GM21723 (cell line): ENCODE measurements at regions not wholly inside any gene's neighbourhood (a gene's known extent, or its start where the extent isn't known, plus 50 kb on each side); places are given as distances from the start of the nearest gene placed in this dataset.
"Not testable (repeated sequence)": the region's sequence is repeated elsewhere in the genome, so short reads cannot be mapped to it uniquely, and the experiment has no call there.

Experiments used
- ATAC-seq: cut with Tn5 transposase; IDR thresholded peaks from one replicate; pipeline ENCODE4 v1.9.1; 2021; ENCODE audit warnings: mild to moderate bottlenecking, moderate library complexity; ENCODE audit not compliant: unreplicated experiment

DNA sequence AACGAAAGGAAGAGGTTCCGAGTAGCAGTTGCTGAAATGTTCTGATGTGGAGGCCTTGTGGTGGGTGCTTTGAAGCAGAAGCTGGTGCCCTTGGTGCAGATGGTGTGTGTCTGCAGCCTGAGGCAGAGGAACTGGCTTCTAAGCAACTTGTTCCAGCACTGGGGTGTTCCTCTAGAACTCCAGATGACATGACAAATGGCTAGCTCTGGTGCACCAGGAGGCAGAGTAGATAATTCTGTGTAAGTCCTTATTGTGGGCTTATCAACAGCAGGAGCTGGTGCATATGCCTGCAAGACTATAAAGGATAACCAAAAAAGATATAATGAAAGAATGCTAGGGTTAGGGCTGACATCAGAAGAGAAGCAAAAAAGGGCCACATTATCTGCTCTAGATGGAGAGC is 76.5 kb downstream of the ARL5B start:
- ATAC-seq, result no peak

DNA sequence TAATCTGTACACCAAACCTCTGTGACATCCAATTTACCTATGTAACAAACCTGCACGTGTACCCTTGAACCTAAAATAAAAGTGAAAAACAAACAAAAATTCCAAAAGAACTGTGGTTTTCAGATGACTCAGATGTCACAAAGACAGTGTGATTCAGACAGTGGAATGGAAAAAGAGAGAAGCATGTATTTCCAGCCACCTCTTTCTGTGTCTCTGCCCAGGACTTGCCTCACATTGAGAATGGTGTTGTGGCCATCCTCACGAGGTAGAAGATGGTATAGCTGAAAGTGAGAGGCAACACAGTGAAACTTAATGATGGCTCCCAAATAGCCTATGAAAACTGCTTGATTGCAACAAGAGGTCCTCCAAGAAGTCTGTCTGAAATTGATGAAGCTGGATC is 78.0 kb downstream of the ARL5B start:
- no peak for ATAC-seq

DNA sequence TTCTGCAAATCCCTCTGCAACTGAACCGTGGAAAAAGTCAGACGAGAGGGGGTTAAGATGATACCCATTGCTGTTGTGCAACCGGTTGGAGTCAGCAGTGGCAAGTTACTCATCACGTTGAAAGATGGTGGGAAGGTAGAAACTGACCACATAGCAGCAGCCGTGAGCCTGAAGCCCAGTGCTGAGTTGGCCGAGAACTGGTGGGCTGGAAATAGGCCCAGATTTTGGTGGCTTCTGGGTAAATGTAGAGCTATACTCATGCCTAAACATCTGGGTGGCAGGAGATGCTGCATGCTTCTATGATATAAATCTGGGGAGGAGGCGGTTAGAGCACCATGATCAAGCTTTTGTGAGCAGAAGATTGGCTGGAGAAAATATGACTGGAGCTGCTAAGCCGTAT is 78.6 kb downstream of the ARL5B start:
- no peak for ATAC-seq

DNA sequence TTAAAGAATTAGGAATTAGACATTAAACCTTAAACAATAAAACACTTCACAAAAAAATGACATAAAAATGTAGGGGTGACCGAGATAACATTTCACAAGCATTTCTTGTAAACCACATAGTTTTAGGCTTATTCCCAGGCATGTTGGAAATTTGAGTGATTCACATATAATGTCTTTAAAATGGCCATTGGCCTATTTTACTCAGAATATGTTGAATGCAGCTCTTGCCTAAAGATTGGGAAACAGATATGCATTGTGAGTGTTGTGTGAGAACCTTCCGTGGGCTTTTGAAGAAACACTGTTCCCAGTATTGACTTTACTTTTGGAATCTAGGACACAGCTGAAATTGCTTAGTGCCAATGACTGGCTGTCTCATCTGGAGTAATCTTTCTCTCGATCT is 79.6 kb downstream of the ARL5B start:
- ATAC-seq, result no peak

DNA sequence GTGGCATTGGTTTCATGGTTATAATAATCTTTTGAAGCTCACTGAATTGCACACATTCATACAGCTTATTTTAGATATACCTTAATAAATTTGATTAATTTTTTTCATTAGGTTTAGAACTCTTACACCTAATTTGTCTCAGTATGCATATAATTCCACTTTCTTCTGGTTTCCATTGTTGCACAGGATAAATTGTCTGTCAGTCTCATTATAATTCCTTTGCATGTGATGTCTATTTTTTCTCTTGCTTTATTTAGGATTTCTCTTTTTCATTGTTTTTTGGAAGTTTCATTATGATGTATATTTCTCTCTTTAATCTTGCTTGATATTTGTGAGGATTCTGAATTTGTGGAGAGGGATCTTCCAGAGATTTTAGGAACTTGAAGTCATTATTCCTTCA is 84.7 kb downstream of the ARL5B start:
- no peak for ATAC-seq

DNA sequence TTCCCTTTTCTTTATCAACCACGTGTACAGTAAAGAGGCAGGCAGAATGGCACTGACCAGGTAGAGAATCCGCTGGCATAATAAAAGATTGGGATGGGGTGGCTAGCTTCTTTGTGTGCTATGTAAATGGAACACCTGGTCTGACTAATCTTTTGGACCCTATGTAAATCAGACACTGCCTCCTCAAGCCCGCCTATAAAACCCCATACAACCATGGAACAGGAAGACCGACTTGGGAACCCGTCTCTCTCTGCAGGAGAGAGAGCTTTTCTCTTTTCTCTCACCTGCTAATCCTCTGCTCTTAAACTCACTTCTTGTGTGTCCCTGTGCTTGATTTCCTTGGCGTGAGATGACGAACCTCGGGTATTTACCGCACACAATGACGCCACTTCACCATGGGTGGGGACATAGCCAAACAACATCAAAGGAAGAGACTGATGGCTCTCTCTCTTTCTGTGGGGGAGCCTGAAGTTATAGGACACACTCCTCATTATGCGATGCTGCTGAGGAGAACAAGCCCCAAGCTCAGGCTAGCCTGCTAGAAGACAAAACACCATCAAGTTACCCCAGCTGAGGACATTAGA is 94.2 kb downstream of the ARL5B start:
- ATAC-seq, result no peak

DNA sequence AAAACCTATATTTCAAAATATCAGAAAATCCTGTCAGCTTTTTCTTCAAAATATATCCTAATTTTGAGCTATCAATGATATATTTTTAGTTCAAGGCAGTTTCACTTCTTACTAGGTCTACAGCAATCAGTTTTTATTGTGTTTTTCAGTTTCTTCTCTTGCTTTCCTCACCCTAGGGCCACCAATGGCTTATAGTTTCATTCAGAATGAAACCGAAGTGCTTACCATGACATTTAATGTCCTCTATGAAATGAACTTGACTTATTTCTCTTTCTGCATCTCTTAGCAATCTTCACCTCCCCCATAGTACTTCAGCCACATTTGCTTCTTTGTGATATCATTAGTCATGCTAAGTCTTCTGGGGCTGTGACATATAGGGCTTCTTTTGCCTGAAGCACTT is 100.3 kb downstream of the ARL5B start:
- ATAC-seq, result peak; percentile 76

DNA sequence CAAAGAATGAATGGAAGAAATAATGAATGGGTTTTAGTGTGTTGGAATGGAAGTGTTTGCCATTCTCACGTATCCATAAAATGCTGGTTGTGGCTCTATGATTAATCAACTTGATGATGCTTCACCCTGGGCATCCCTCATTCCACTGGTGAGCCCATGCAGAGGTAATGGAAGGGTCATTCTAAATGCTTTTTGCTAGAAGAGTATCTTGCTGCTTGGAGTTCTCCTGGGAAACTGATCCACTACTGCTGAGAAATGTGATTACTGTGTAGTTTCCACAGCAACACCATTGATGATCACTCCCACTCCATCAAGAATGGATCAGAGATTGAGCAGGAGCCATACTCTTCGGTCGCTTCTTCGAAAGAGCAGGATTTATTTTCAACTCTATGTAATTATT is 101.6 kb downstream of the ARL5B start:
- ATAC-seq, result no peak

DNA sequence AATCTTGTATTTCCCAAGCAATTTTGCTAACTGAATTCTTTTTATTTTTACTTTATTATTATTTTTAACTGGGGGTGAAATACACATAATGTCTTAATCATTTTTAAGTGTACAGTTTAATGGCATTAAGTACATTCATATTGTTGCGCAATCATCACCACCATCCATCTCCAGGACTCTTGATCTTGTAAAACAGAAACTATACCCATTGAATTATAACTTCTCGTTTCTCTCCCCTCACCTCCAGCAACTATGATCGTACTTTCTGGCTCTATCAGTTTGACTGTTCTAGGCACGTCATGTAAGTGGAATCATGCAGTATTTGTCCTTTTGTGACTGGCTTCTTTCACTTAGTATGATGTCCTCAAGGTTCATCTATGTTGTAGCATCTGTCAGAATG is 108.8 kb downstream of the ARL5B start:
- no peak for ATAC-seq

DNA sequence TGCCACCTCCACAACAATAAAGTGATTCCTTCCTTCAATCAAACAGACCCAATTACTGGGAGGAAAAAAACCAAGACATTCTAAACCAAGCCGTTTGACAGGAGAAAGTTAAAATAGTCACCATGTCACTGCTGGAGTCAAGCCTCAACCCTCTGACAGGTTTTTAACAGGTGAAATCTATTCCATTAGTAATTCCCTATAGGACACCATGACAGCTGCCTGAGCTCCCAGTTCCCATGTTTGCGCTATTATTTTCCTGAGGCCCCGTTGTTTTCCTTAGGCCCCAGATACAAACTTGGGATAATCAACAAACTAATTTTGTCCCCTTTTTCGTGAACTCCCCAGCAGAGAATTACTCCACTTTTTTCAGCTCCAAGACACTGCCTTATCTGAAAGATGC is 113.9 kb downstream of the ARL5B start:
- no peak for ATAC-seq

DNA sequence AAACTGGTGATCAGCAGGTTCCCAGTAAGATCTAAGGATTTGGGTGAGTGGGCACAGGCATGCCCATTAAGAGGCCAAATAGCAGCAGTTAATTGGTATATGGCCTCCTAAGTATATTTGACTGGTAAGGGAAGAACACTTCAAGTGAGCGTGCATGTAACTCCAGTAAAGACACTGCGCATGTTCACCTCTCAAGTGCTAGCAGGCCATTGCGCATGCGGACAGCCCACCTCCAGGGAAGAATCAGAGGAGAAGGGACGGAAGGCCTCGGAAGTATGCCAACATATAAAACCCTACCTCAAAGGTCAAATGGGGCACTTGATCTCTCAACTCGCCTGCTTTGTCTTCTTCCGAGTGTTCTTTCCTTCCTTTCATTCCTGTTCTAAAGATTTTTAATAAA is 118.0 kb downstream of the ARL5B start:
- ATAC-seq, result no peak

DNA sequence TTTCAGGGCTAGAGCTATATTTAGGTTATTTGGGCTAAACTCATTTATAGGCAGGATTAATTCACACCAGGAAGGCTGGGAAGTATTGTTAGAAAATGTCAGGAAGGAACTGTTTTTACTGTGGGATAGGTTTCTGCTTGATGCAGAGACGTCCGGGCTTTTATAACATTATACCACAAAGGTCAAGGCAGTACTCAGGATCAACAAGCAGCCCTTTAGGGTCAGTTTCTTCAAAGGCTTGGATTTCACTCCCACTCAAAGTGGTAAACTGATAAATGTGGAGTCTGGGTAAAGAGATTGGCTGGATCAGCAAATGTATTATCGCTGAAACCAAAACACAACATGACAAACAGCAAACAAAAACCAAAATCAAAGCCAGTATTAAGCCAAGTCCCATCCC is 127.2 kb downstream of the ARL5B start:
- ATAC-seq, result no peak

DNA sequence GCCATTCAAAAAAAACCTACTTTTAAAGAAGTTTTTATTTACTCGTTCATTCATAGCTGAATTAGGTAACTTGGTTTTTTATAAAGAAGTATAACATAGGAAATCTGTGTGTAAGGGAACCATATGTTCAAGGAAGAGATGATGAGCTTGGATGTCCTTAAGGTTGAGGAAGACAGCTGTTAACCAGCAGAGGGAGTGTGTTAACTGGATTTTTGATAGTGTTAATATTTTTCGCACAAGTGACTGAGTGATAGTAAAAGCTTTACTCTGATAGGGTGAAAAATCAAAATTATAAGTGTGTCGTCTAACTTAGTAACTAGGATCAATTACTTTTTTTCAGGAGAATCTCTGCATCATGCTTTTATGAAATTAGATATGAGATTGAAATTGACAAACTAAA is 134.7 kb downstream of the ARL5B start:
- no peak for ATAC-seq

DNA sequence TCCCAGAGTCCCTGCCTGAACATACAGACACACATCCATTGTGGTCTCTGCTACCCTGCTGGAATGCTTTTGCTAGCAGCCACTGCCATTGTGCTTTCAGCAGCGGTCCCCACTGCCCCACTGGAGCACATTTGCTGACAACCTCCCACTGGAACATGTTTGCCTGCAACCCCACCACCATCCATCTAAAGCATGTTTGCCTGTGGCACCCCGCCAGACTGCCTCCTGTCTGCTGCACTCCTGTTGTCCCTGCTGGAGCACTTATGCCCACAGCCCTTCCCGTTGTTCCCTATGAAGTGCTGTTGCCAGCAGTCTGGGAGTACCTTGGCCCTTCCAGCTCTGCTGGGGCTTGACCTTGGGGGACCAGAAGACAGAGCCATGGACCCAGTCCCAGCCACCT is 136.3 kb downstream of the ARL5B start:
- no peak for ATAC-seq

DNA sequence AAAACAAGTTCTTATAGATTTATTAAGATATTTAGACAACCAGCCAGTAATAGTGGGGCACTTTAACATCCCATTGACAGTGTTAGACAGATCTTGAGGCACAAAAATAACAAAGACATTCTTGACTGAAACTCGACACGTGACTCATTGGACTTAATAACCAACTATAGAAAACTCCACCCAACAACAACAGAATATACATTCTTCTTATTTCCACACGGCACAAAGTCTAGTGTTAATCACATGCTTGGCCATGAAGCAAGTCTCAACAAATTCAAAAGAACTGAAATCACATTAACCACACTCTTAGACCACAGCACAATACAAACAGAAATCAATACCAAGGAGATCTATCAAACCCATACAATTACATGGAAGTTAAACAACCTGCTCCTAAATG is 138.1 kb downstream of the ARL5B start:
- ATAC-seq, result no peak

DNA sequence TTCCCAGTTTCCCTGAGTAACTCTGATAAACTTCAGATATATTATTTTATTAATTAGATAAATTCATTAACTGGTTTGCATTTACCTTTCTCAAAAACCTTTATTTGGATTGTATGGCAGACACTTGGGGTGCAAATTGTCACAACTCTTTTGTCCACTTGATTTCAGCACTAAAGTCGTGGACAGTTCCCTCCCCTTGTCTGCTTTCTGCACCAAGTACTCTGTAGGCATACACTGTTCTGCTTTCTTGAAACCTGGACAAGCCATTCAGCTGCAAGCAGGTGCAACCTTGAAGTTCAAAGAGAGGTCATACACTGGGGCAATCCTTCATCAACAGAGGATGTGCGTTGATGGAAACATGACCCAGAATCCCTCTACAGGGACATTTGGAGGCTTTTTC is 162.9 kb downstream of the ARL5B start:
- no peak for ATAC-seq

DNA sequence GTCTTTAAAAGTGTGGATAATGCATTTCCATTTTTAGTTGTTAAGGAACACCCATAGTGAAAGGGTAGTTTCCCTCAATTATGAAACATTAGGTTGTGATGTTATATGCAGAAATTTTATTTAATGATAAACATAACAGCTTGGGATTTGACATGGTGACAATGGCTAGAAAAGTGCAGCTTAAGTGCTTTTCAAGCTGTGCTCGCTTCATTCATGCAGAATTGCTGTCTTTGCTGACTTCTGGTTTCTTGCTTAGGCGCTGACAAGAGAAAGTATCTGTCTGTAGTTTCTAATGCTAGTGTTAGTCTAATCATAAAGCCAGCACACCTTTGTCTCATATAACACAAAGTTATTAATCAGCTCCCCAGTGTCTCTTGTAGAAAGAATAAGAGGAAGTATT is 170.0 kb downstream of the ARL5B start:
- ATAC-seq, result no peak

DNA sequence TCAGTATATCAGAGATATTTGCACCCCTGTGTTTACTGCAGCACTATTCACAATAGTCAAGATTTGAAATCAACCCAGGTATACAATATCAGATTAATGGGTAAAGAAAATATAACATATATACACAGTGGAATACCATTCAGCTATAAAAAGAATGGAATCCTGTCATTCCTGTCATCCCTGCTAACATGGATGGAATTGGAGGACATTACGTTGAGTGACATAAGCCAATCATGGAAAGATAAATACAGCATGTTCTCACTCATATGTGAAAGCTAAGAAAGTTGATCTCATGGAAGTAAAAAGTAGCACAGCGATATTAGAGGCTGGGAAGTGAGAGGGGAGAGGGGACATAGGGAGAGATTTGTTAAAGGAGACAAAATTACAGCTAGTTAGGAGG is 171.0 kb downstream of the ARL5B start:
- no peak for ATAC-seq

DNA sequence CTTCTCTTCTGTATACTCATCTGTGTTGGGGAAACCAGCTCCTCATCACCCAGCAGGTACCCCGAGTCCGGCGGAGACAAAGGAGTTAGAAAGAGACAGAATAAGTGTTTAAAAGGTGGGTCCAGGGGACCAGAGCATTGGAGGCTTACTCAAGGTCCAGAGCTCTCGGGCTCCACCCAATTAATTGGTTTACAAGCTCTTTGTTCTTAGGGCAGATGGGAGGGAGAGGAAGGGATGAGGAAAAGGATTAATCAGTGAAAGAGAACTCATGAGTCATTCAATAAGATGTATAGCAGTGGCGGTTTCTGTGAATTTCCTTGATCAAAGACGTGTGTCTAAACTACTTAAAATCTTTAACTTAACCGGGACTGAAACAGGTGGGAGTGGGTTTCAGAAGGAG is 192.0 kb upstream of the MALRD1 start:
- not testable (repeated sequence) for ATAC-seq

DNA sequence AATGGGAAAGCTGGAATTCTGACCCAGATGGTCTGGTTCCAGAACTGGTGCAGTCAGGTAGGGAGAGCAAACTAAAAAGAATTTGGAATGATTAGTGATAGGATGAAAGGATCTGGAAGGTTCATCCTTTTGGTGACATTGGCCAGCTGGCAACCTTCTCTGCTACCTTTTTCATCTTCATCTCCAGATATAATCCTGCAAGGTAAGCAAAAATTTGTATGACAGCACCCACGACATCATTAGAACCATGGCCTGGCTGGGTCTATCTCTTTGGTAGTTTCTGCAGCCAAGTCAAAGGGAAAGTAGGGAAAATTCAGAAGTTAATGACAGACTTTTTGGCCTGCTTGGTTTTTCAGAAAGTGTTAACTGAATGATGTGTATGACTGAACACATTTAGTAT is 188.9 kb upstream of the MALRD1 start:
- ATAC-seq, result no peak

DNA sequence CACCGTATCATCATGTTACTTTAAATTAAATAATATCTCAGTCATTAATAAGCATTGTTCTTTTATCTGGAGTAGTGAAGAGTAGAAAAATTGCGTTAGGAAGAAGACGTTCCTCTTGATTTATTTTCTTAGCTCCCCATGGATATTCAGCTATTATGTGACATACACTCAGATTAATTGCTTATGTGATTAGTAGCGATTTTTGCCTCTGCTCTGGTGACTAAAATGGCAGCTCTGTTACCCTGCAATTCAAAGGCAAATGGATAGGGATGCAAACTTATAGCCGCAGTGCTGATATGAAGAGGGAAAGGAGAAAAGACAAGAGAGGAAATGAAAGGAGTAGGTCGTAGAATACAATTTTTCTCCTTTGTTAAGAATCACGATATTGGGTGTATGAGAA is 188.4 kb upstream of the MALRD1 start:
- ATAC-seq, result no peak

DNA sequence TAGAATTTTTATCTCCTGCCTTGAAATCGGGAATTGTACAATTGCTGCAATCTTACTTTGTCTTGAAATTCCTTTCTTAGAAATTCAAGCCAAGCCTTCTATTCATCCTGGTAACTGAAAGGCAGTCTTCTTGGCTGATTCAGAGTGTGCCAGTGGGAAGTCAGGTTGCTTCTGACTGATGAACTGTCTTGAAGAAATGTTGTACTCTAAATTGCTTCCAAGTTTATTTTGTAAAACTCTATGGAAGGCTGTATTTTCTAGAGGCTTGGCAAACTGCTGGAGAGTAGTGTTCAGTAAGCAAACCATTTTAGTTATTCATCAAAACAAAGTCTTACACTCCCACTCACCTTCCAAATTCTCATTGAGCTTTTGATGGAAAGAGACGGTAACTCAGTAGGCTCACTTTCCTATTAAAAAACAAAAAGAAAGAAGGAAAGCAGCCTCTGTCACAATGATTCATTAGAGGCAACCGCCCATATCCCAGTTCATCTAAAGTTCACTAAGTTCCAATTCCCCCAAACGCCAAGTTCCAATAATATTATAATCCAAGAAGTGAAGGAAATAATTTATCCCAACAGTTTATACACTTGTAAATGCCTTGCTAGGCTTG is 187.9 kb upstream of the MALRD1 start:
- no peak for ATAC-seq

DNA sequence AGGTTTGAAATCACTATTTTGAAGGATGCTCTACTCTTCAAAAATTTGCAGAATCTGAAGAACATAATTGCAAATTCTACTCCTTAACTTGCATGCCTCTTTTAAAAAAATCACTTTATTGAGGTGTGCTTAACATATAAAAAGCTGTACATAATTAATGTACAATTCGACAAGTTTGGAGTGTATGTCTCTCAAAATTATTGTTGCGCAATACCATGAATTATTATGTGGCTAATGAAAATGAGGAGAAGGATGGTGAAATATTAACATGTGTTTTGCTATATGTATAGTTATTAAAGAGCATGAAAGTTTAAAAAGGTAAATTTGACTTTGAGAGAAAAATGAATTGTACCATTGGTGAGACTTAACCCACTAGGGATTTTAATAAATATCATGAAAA is 187.2 kb upstream of the MALRD1 start:
- ATAC-seq, result no peak
